SK-N-MC (cell line): ENCODE measurements at regions not wholly inside any gene's neighbourhood (a gene's known extent, or its start where the extent isn't known, plus 50 kb on each side); places are given as distances from the start of the nearest gene placed in this dataset.

Experiments
- DNase-seq: peaks from one replicate; pipeline ENCODE4 v3.0.0-alpha.2; 2011; ENCODE audit warnings: low read depth, low spot score
- H3K27ac ChIP-seq: fragments of 200-600 bp; sonication (generic); 2 replicates; pipeline ENCODE4 v1.5.1; 2016; ENCODE audit warnings: mixed run types
- H3K36me3 ChIP-seq: fragments of 200-600 bp; sonication (generic); 2 replicates; pipeline ENCODE4 v1.6.1; 2017; ENCODE audit warnings: antibody characterized with exemption, low read length, mixed read lengths; ENCODE audit not compliant: insufficient read depth
- H3K4me3 ChIP-seq: fragments of 200-600 bp; sonication (generic); 2 replicates; pipeline ENCODE4 v1.5.1; 2016
- H3K9ac ChIP-seq: fragments of 200-600 bp; sonication (generic); 2 replicates; pipeline ENCODE4 v1.8.0; 2017; ENCODE audit warnings: mixed run types, mixed read lengths; ENCODE audit not compliant: insufficient read length
- H3K9me3 ChIP-seq: fragments of 200-600 bp; sonication (generic); 2 replicates; pipeline ENCODE4 v1.6.1; 2017; ENCODE audit warnings: low read depth, mild to moderate bottlenecking, antibody characterized with exemption, low read length, moderate library complexity, mixed read lengths
- EZH2 ChIP-seq: fragments of 200-600 bp; sonication (generic); IDR thresholded peaks from one replicate; pipeline ENCODE4 v1.6.1; 2017; ENCODE audit warnings: antibody characterized with exemption
- FOXP2 ChIP-seq: optimal IDR thresholded peaks from 2 replicates; pipeline ENCODE3; 2011; ENCODE audit warnings: mild to moderate bottlenecking, moderate library complexity; ENCODE audit not compliant: insufficient read depth; ENCODE audit errors: extremely low read length, control extremely low read depth
- POLR2AphosphoS5 ChIP-seq: IDR thresholded peaks from 2 replicates; pipeline ENCODE4 v1.6.1; 2012; ENCODE audit warnings: mild to moderate bottlenecking, low read depth, low read length, borderline replicate concordance

GRCh38 chr3:111481551-111481950 is 60.4 kb upstream of the CD96 start:
- no peak for DNase-seq
- Histone ChIP-seq H3K9ac (no peak overlapping the region), H3K36me3 (peaks cover 3% of the 10 kb centered on the region; the same call in 1 of the 2 replicates), H3K4me3 (no peak overlapping the region), H3K9me3 (peaks cover 6% of the 10 kb centered on the region; the same call in 1 of the 2 replicates), H3K27ac (no peak overlapping the region)
- TF ChIP-seq EZH2 (no peak), POLR2AphosphoS5 (no peak), FOXP2 (no peak)

GRCh38 chr3:111482574-111482973 is 59.4 kb upstream of the CD96 start:
- TF ChIP-seq FOXP2 (no peak), POLR2AphosphoS5 (no peak), EZH2 (no peak)
- H3K9ac ChIP-seq: no peak overlapping the region
- DNase-seq: no peak
- H3K27ac ChIP-seq: no peak overlapping the region
- no peak overlapping the region for H3K4me3 ChIP-seq
- peaks cover 6% of the 10 kb centered on the region; the same call in 1 of the 2 replicates for H3K9me3 ChIP-seq
- peaks cover 3% of the 10 kb centered on the region; the same call in 1 of the 2 replicates for H3K36me3 ChIP-seq

- Histone ChIP-seq H3K9ac (peak overlapping the region; percentile 92), H3K36me3 (peaks cover 3% of the 10 kb centered on the region; the same call in 1 of the 2 replicates), H3K9me3 (peaks cover 6% of the 10 kb centered on the region; the same call in 1 of the 2 replicates), H3K4me3 (peak overlapping the region; percentile 48), H3K27ac (peak overlapping the region; percentile 100)
- DNase-seq: peak; percentile 12
- TF ChIP-seq FOXP2 (no peak), POLR2AphosphoS5 (no peak), EZH2 (no peak)
Measured at GRCh38 chr3:111485086-111485485, 56.9 kb upstream of the CD96 start.
